H9 (cell line): ENCODE measurements at regions not wholly inside any gene's neighbourhood (a gene's known extent, or its start where the extent isn't known, plus 50 kb on each side); places are given as distances from the start of the nearest gene placed in this dataset.

ENCODE experiments used
- DNase-seq: peaks from one replicate; pipeline ENCODE4 v3.0.0-alpha.2; 2017
- H2AFZ ChIP-seq: one replicate; pipeline ENCODE4 v1.6.1; 2013; ENCODE audit warnings: mild to moderate bottlenecking, low read length, control low read depth, moderate library complexity
- H2AK5ac ChIP-seq: 2 replicates; pipeline ENCODE4 v1.6.1; 2013; ENCODE audit warnings: low read length, control low read depth, mixed read lengths; ENCODE audit not compliant: insufficient read length
- H2BK120ac ChIP-seq: one replicate; pipeline ENCODE4 v1.6.1; 2013; ENCODE audit warnings: low read depth, mild to moderate bottlenecking, low read length, control low read depth, inconsistent platforms; ENCODE audit not compliant: poor library complexity, severe bottlenecking
- H2BK12ac ChIP-seq: 2 replicates; pipeline ENCODE4 v1.6.1; 2013; ENCODE audit warnings: low read length, control low read depth, mixed read lengths, low read depth; ENCODE audit not compliant: insufficient read length
- H2BK15ac ChIP-seq: 2 replicates; pipeline ENCODE4 v1.6.1; 2013; ENCODE audit warnings: low read depth, low read length, control low read depth
- H2BK20ac ChIP-seq: one replicate; pipeline ENCODE4 v1.6.1; 2013; ENCODE audit warnings: low read depth, mild to moderate bottlenecking, low read length, control low read depth, inconsistent platforms; ENCODE audit not compliant: poor library complexity, severe bottlenecking
- H2BK5ac ChIP-seq: 2 replicates; pipeline ENCODE4 v1.6.1; 2013; ENCODE audit warnings: low read length, control low read depth, mixed read lengths; ENCODE audit not compliant: insufficient read length
- H3K14ac ChIP-seq: 2 replicates; pipeline ENCODE4 v1.6.1; 2013; ENCODE audit warnings: low read length, control low read depth; ENCODE audit not compliant: insufficient read depth
- H3K18ac ChIP-seq: 2 replicates; pipeline ENCODE4 v1.6.1; 2013; ENCODE audit warnings: low read depth, mild to moderate bottlenecking, mixed read lengths, low read length, control low read depth; ENCODE audit not compliant: insufficient read length
- H3K23ac ChIP-seq: 2 replicates; pipeline ENCODE4 v1.6.1; 2013; ENCODE audit warnings: low read length, control low read depth, mixed read lengths, low read depth; ENCODE audit not compliant: insufficient read length
- H3K23me2 ChIP-seq: 2 replicates; pipeline ENCODE4 v1.6.1; 2013; ENCODE audit warnings: low read depth, mild to moderate bottlenecking, mixed read lengths, low read length, control low read depth; ENCODE audit not compliant: insufficient read length, poor library complexity, severe bottlenecking
- H3K27ac ChIP-seq: 2 replicates; pipeline ENCODE4 v1.5.1; 2013; ENCODE audit warnings: low read length, control low read depth, mixed read lengths, low read depth; ENCODE audit not compliant: insufficient read length
- H3K27me3 ChIP-seq: 2 replicates; pipeline ENCODE4 v1.6.1; 2013; ENCODE audit warnings: low read length, control low read depth, inconsistent platforms; ENCODE audit not compliant: insufficient read depth
- H3K4ac ChIP-seq: 2 replicates; pipeline ENCODE4 v1.6.1; 2013; ENCODE audit warnings: low read depth, mild to moderate bottlenecking, control low read depth, inconsistent platforms, low read length, moderate library complexity
- H3K4me1 ChIP-seq: 2 replicates; pipeline ENCODE4 v1.6.1; 2013; ENCODE audit warnings: low read length, control low read depth, inconsistent platforms; ENCODE audit not compliant: insufficient read depth
- H3K4me2 ChIP-seq: 2 replicates; pipeline ENCODE4 v1.6.1; 2013; ENCODE audit warnings: low read length, control low read depth, mixed read lengths; ENCODE audit not compliant: insufficient read length, insufficient read depth
- H3K56ac ChIP-seq: 2 replicates; pipeline ENCODE4 v1.6.1; 2013; ENCODE audit warnings: low read depth, mild to moderate bottlenecking, mixed read lengths, low read length, control low read depth; ENCODE audit not compliant: insufficient read length
- H3K79me1 ChIP-seq: 2 replicates; pipeline ENCODE4 v1.6.1; 2013; ENCODE audit warnings: low read depth, mild to moderate bottlenecking, moderate library complexity, low read length, control low read depth, inconsistent platforms; ENCODE audit not compliant: insufficient read depth, poor library complexity, severe bottlenecking
- H3K79me2 ChIP-seq: 2 replicates; pipeline ENCODE4 v1.6.1; 2013; ENCODE audit warnings: low read length, control low read depth, inconsistent platforms; ENCODE audit not compliant: insufficient read depth
- H3K9ac ChIP-seq: 2 replicates; pipeline ENCODE4 v1.6.1; 2013; ENCODE audit warnings: low read length, control low read depth, mixed read lengths; ENCODE audit not compliant: insufficient read length; ENCODE audit errors: extremely low read depth
- H3K9me3 ChIP-seq: one replicate; pipeline ENCODE4 v1.6.1; 2013; ENCODE audit warnings: low read depth, low read length, inconsistent platforms; ENCODE audit not compliant: control insufficient read depth
- H3T11ph ChIP-seq: one replicate; pipeline ENCODE4 v1.6.1; 2013; ENCODE audit warnings: mild to moderate bottlenecking, low read length, control low read depth, inconsistent platforms
- H4K20me1 ChIP-seq: one replicate; pipeline ENCODE4 v1.6.1; 2013; ENCODE audit not compliant: control insufficient read depth, insufficient read length, insufficient read depth
- H4K5ac ChIP-seq: 2 replicates; pipeline ENCODE4 v1.6.1; 2013; ENCODE audit warnings: low read depth, mild to moderate bottlenecking, mixed read lengths, low read length, control low read depth; ENCODE audit not compliant: insufficient read length
- H4K8ac ChIP-seq: replicated peaks from 2 replicates; pipeline ENCODE4 v1.6.1; 2013; ENCODE audit warnings: low read length, control low read depth, mixed read lengths, low read depth; ENCODE audit not compliant: insufficient read length
- H4K91ac ChIP-seq: 2 replicates; pipeline ENCODE4 v1.6.1; 2013; ENCODE audit warnings: low read depth, mild to moderate bottlenecking, moderate library complexity, mixed read lengths, low read length, control low read depth; ENCODE audit not compliant: insufficient read length
- H3K27ac Mint-ChIP-seq, 3 experiments: 2 replicates in 2 of 3; 3 replicates in 1 of 3; pipeline ENCODE4 v1.8.0; 2020 to 2021; ENCODE audit warnings: mixed read lengths in 3 of 3, mild to moderate bottlenecking in 1 of 3, moderate library complexity in 1 of 3
- H3K27me3 Mint-ChIP-seq: 2 replicates; pipeline ENCODE4 v1.8.0; 2021; ENCODE audit warnings: low read depth, mild to moderate bottlenecking, moderate library complexity, mixed read lengths
- H3K36me3 Mint-ChIP-seq, 3 experiments: 2 replicates in 2 of 3; 3 replicates in 1 of 3; pipeline ENCODE4 v1.8.0; 2020 to 2021; ENCODE audit warnings: low read depth in 3 of 3, mixed read lengths in 3 of 3; ENCODE audit not compliant: insufficient read depth in 1 of 3
- H3K4me1 Mint-ChIP-seq, 2 experiments: 2 replicates each; pipeline ENCODE4 v1.8.0; 2020; ENCODE audit warnings: mixed read lengths in 2 of 2
- H3K4me3 Mint-ChIP-seq, 2 experiments: 2 replicates in 1 of 2; 3 replicates in 1 of 2; pipeline ENCODE4 v1.8.0; 2020 to 2021; ENCODE audit warnings: mild to moderate bottlenecking in 2 of 2, mixed read lengths in 2 of 2, moderate library complexity in 1 of 2
- H3K9me3 Mint-ChIP-seq, 2 experiments: 2 replicates in 1 of 2; 3 replicates in 1 of 2; pipeline ENCODE4 v1.8.0; 2020; ENCODE audit warnings: mild to moderate bottlenecking in 2 of 2, mixed read lengths in 2 of 2, moderate library complexity in 1 of 2
- CTCF ChIP-seq: fragments of 200-600 bp; sonication (generic); conservative IDR thresholded peaks from 3 replicates; pipeline ENCODE4 v1.8.0; 2021; ENCODE audit warnings: antibody characterized with exemption, mild to moderate bottlenecking
- WGBS: extraction: QIAGEN DNeasy Blood & Tissue Kit; methylation state at CpG from one replicate; pipeline ENCODE4 v1.1.7; 2013; ENCODE audit warnings: missing lambda C conversion rate, low lambda C conversion rate, mixed read lengths; ENCODE audit not compliant: insufficient read length; ENCODE audit errors: extremely low coverage; 5-methylcytosine and 5-hydroxymethylcytosine counted together

- Histone ChIP-seq H3K9ac (no peak overlapping the region), H3K4me1 (no peaks in the 10 kb centered on the region), H4K5ac (no peak overlapping the region), H3K18ac (no peak overlapping the region), H3K56ac (no peak overlapping the region), H3T11ph (no peak overlapping the region), H3K4ac (no peak overlapping the region), H3K23ac (no peak overlapping the region), H2BK5ac (no peak overlapping the region), H2AK5ac (no peak overlapping the region), H3K79me1 (no peaks in the 10 kb centered on the region), H3K9me3 (no peaks in the 10 kb centered on the region), H2BK12ac (no peak overlapping the region), H3K23me2 (no peaks in the 10 kb centered on the region), H2BK120ac (no peak overlapping the region), H2BK20ac (no peak overlapping the region), H4K91ac (no peak overlapping the region), H3K14ac (no peak overlapping the region), H3K4me2 (no peak overlapping the region), H2BK15ac (no peak overlapping the region), H2AFZ (no peak overlapping the region), H3K27ac (no peak overlapping the region), H4K8ac (no peak overlapping the region), H3K79me2 (no peaks in the 10 kb centered on the region), H3K27me3 (no peaks in the 10 kb centered on the region), H4K20me1 (no peaks in the 10 kb centered on the region)
- Mint-ChIP-seq H3K36me3 (no peaks in the 10 kb centered on the region), H3K27ac (no peak overlapping the region), H3K9me3 (no peaks in the 10 kb centered on the region), H3K27me3 (no peaks in the 10 kb centered on the region), H3K4me1 (peaks cover 3 to 12% of the 10 kb centered on the region in 2 experiments), H3K4me3 (no peak overlapping the region)
- DNase-seq: no peak
- TF ChIP-seq CTCF: no peak
- no CpG with 5 or more reads among the region's 3 CpGs for WGBS
Observed at GRCh38 chr18:59784694-59785093, 87.5 kb upstream of the CCBE1 start.
